NCI-H1048 (cell line): ENCODE measurements at regions not wholly inside any gene's neighbourhood (a gene's known extent, or its start where the extent isn't known, plus 50 kb on each side); places are given as distances from the start of the nearest gene placed in this dataset.

Experiments used
- DNase-seq: peaks from one replicate; lab custom pipeline; 2025; lab: John Stamatoyannopoulos, UW

GRCh38 chr4:100083289-100083688, 107.0 kb downstream of the DDIT4L start:
- no peak for DNase-seq

- no peak for DNase-seq
Measured at GRCh38 chr4:100082852-100083251, 107.4 kb downstream of the DDIT4L start.

- DNase-seq = no peak
Measured at GRCh38 chr4:100081491-100081890, 108.8 kb downstream of the DDIT4L start.

GRCh38 chr4:100079264-100079663, 111.0 kb downstream of the DDIT4L start:
- DNase-seq = no peak

- no peak for DNase-seq
Measured at GRCh38 chr4:100076753-100077152, 113.5 kb downstream of the DDIT4L start.

GRCh38 chr4:100075486-100076270, 114.6 kb downstream of the DDIT4L start:
- DNase-seq = no peak

GRCh38 chr4:100075056-100075455, 115.2 kb downstream of the DDIT4L start:
- DNase-seq = no peak

- no peak for DNase-seq
Measured at GRCh38 chr4:100071506-100071905, 118.8 kb downstream of the DDIT4L start.

GRCh38 chr4:100070868-100071267, 119.4 kb downstream of the DDIT4L start:
- no peak for DNase-seq

- DNase-seq = no peak
Measured at GRCh38 chr4:100069207-100069606, 119.1 kb upstream of the H2AZ1 start.

GRCh38 chr4:100067255-100067654, 117.2 kb upstream of the H2AZ1 start:
- DNase-seq = no peak

GRCh38 chr4:100063355-100063754, 113.3 kb upstream of the H2AZ1 start:
- DNase-seq = no peak

- no peak for DNase-seq
Measured at GRCh38 chr4:100062921-100063320, 112.8 kb upstream of the H2AZ1 start.

- no peak for DNase-seq
Measured at GRCh38 chr4:100061835-100062234, 111.8 kb upstream of the H2AZ1 start.

- DNase-seq = no peak
Measured at GRCh38 chr4:100060765-100061416, 110.8 kb upstream of the H2AZ1 start.

GRCh38 chr4:100059467-100059866, 109.4 kb upstream of the H2AZ1 start:
- DNase-seq = no peak

GRCh38 chr4:100056701-100057100, 106.6 kb upstream of the H2AZ1 start:
- no peak for DNase-seq

- DNase-seq = no peak
Measured at GRCh38 chr4:100054071-100054470, 104.0 kb upstream of the H2AZ1 start.

- no peak for DNase-seq
Measured at GRCh38 chr4:100049872-100050271, 99.8 kb upstream of the H2AZ1 start.

GRCh38 chr4:100042711-100043110, 92.6 kb upstream of the H2AZ1 start:
- no peak for DNase-seq

GRCh38 chr4:100042235-100042634, 92.2 kb upstream of the H2AZ1 start:
- DNase-seq = no peak

- DNase-seq = no peak
Measured at GRCh38 chr4:100041646-100042045, 91.6 kb upstream of the H2AZ1 start.

- DNase-seq = no peak
Measured at GRCh38 chr4:100034023-100034664, 84.1 kb upstream of the H2AZ1 start.
